ENCODE measurements at regions not wholly inside any gene's neighbourhood (a gene's known extent, or its start where the extent isn't known, plus 50 kb on each side); places are given as distances from the start of the nearest gene placed in this dataset.

DNA sequence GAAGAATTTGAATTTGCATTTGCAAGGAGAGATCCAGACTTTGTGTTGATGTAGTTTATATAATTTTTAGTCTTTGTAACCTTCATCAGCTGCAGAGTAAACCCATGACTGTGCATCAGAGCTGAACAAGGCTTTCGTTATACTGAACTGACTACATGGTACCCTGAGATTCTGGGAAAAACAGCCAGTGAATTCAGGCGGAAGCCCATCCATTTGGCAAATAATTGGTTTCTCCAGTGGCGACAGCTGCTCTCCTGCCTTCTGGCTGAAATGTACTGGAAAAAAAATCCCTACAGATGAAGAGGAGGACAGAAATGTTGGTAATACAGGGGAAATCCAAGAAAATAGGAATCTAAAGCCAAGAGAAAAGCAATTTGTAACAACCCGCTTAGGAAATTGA lies 657.5 kb upstream of the CDH7 start:
- TF ChIP-seq, protein P1, sequence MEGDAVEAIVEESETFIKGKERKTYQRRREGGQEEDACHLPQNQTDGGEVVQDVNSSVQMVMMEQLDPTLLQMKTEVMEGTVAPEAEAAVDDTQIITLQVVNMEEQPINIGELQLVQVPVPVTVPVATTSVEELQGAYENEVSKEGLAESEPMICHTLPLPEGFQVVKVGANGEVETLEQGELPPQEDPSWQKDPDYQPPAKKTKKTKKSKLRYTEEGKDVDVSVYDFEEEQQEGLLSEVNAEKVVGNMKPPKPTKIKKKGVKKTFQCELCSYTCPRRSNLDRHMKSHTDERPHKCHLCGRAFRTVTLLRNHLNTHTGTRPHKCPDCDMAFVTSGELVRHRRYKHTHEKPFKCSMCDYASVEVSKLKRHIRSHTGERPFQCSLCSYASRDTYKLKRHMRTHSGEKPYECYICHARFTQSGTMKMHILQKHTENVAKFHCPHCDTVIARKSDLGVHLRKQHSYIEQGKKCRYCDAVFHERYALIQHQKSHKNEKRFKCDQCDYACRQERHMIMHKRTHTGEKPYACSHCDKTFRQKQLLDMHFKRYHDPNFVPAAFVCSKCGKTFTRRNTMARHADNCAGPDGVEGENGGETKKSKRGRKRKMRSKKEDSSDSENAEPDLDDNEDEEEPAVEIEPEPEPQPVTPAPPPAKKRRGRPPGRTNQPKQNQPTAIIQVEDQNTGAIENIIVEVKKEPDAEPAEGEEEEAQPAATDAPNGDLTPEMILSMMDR (IDR thresholded peaks at IDR 0.05; ENCODE audit: insufficient read depth, low read length, poor library complexity, severe bottlenecking): no peak
- TF ChIP-seq EZH2phosphoT487 (conservative IDR thresholded peaks at IDR 0.05; ENCODE audit: low read length): no peak

Data from SU-DHL-6 (cell line).